Stomach (tissue), 8 donors: ENCODE measurements at regions not wholly inside any gene's neighbourhood (a gene's known extent, or its start where the extent isn't known, plus 50 kb on each side); places are given as distances from the start of the nearest gene placed in this dataset.
"Not testable (repeated sequence)": the region's sequence is repeated elsewhere in the genome, so short reads cannot be mapped to it uniquely, and the experiment has no call there.

ENCODE experiments used
- DNase-seq, 2 donors: peaks; one replicate each; pipeline versions ENCODE4 v3.0.0 to v3.0.0-alpha.2; 2013 to 2019
- H3K27ac ChIP-seq, 5 donors: fragments of 200-600 bp in 4 of 5; sonication (generic) in 4 of 5; one replicate each; pipeline ENCODE4 v1.5.1; 2013 to 2019; ENCODE audit warnings: mild to moderate bottlenecking in 1 of 5, moderate library complexity in 1 of 5
- H3K27me3 ChIP-seq, 3 donors: fragments of 200-600 bp; sonication (generic); one replicate each; pipeline ENCODE4 v1.5.1; 2017 to 2019; ENCODE audit warnings: mixed run types in 1 of 3
- H3K36me3 ChIP-seq, 4 donors: fragments of 200-600 bp; sonication (generic); 1 replicate in 3 of 4; 2 replicates in 1 of 4; pipeline ENCODE4 v1.5.1; 2016 to 2019
- H3K4me1 ChIP-seq, 4 donors: fragments of 200-600 bp; sonication (generic); one replicate each; pipeline ENCODE4 v1.5.1; 2016 to 2019
- H3K4me3 ChIP-seq, 4 donors: fragments of 200-600 bp; sonication (generic) in 3 of 4; one replicate each; pipeline ENCODE4 v1.5.1; 2016 to 2019; ENCODE audit warnings: mild to moderate bottlenecking in 1 of 4
- H3K9me3 ChIP-seq, 4 donors: fragments of 200-600 bp; sonication (generic); one replicate each; pipeline ENCODE4 v1.5.1; 2016 to 2019
- CTCF ChIP-seq, 7 experiments: fragments of 450-650 bp in 4 of 7; fragments of 200-600 bp in 3 of 7; sonication (generic) in 3 of 7; IDR thresholded peaks; one replicate each; pipeline ENCODE4 v1.5.1; 2016 to 2019; ENCODE audit warnings: antibody characterized with exemption in 7 of 7, control low read depth in 2 of 7, mild to moderate bottlenecking in 1 of 7
- EP300 ChIP-seq: sonication (generic); formaldehyde crosslinking; IDR thresholded peaks from one replicate; pipeline ENCODE4 v1.6.1; 2017; ENCODE audit warnings: antibody characterized with exemption
- POLR2A ChIP-seq, 4 donors: fragments of 450-650 bp; IDR thresholded peaks; one replicate each; pipeline ENCODE4 v1.6.1; 2016; ENCODE audit warnings: antibody characterized with exemption in 4 of 4, control low read depth in 2 of 4, mild to moderate bottlenecking in 1 of 4, moderate library complexity in 1 of 4
- POLR2AphosphoS5 ChIP-seq, 3 donors: sonication (generic); formaldehyde crosslinking; IDR thresholded peaks; one replicate each; pipeline ENCODE4 v1.6.1; 2016; ENCODE audit warnings: antibody characterized with exemption in 3 of 3
- WGBS, 5 donors: extraction: QIAGEN DNeasy Blood & Tissue Kit in 3 of 5; methylation state at CpG; one replicate each; pipeline versions ENCODE4 v1.1.5 to v1.1.7; 2013 to 2018; 5-methylcytosine and 5-hydroxymethylcytosine counted together
- intact Hi-C: fragments of 100-400 bp; cut with DNase I; formaldehyde crosslinking; loops from one replicate; pipeline ENCODE4 v1.15.1; 2023; ENCODE audit warnings: low total_unique reads
- donor health status: healthy with polysubstance abuse.
- donor health status: Bipolar disorder and iron deficiency.
- donor health status: healthy.

GRCh38 chr3:194908496-194908895 is 222.8 kb downstream of the FAM43A start:
- H3K4me3 ChIP-seq, result no peak overlapping the region
- no peaks in the 10 kb centered on the region for H3K9me3 ChIP-seq
- TF ChIP-seq CTCF (IDR thresholded peaks at IDR 0.05) (no peak), EP300 (no peak), POLR2AphosphoS5 (IDR thresholded peaks at IDR 0.05) (no peak), POLR2A (IDR thresholded peaks at IDR 0.05) (no peak)
- no peak overlapping the region for H3K27ac ChIP-seq
- no peak for DNase-seq
- intact Hi-C loops, result no loop called here
- H3K27me3 ChIP-seq, result peaks cover 0 to 4% (median 0%) of the 10 kb centered on the region in 3 donors
- no peaks in the 10 kb centered on the region for H3K4me1 ChIP-seq
- 52 to 74% (median 63%) methylated on average over 5 of the region's 5 CpGs for WGBS, 5 donors
- no peaks in the 10 kb centered on the region for H3K36me3 ChIP-seq

GRCh38 chr3:194908972-194909371 is 223.3 kb downstream of the FAM43A start:
- TF ChIP-seq POLR2AphosphoS5 (IDR thresholded peaks at IDR 0.05) (no peak), CTCF (IDR thresholded peaks at IDR 0.05) (no peak), POLR2A (IDR thresholded peaks at IDR 0.05) (no peak), EP300 (no peak)
- H3K36me3 ChIP-seq, result no peaks in the 10 kb centered on the region
- no peak overlapping the region for H3K27ac ChIP-seq
- H3K4me3 ChIP-seq, result no peak overlapping the region
- H3K9me3 ChIP-seq, result no peaks in the 10 kb centered on the region
- intact Hi-C loops, result no loop called here
- WGBS, 5 donors, result 77 to 91% (median 86%) methylated on average over 5 of the region's 5 CpGs
- no peaks in the 10 kb centered on the region for H3K4me1 ChIP-seq
- DNase-seq, result peak in 1 of 2 donors; percentile 45
- H3K27me3 ChIP-seq, result peaks cover 0 to 4% (median 0%) of the 10 kb centered on the region in 3 donors

- no peak for DNase-seq
- TF ChIP-seq EP300, result no peak
- TF ChIP-seq POLR2A (IDR thresholded peaks at IDR 0.05), result no peak
- TF ChIP-seq POLR2AphosphoS5 (IDR thresholded peaks at IDR 0.05), result no peak
- TF ChIP-seq CTCF (IDR thresholded peaks at IDR 0.05), result no peak
- no peak overlapping the region for H3K27ac ChIP-seq
- no peaks in the 10 kb centered on the region for H3K4me1 ChIP-seq
- H3K36me3 ChIP-seq, result no peaks in the 10 kb centered on the region
- H3K27me3 ChIP-seq, result peaks cover 0 to 4% (median 0%) of the 10 kb centered on the region in 3 donors
- WGBS, 5 donors, result 78 to 87% (median 85%) methylated on average over 7 of the region's 7 CpGs
- intact Hi-C loops, result no loop called here
- H3K4me3 ChIP-seq, result no peak overlapping the region
- H3K9me3 ChIP-seq, result no peaks in the 10 kb centered on the region
Observed at GRCh38 chr3:194910414-194910984, 224.8 kb downstream of the FAM43A start.

GRCh38 chr3:194913316-194913715 is 227.6 kb downstream of the FAM43A start:
- no peaks in the 10 kb centered on the region for H3K36me3 ChIP-seq
- TF ChIP-seq EP300 (no peak), POLR2AphosphoS5 (IDR thresholded peaks at IDR 0.05) (no peak), POLR2A (IDR thresholded peaks at IDR 0.05) (no peak), CTCF (IDR thresholded peaks at IDR 0.05) (no peak)
- H3K4me1 ChIP-seq, result no peaks in the 10 kb centered on the region
- intact Hi-C loops, result no loop called here
- H3K9me3 ChIP-seq, result peaks cover 0 to under 1% (median 0%) of the 10 kb centered on the region in 4 donors
- WGBS, 5 donors, result 80 to 89% (median 85%) methylated on average over 5 of the region's 5 CpGs
- no peak overlapping the region for H3K4me3 ChIP-seq
- H3K27me3 ChIP-seq, result peaks cover 0 to 4% (median 0%) of the 10 kb centered on the region in 3 donors
- DNase-seq, result no peak
- H3K27ac ChIP-seq, result no peak overlapping the region

GRCh38 chr3:194924889-194925288 is 239.2 kb downstream of the FAM43A start:
- WGBS, 5 donors, result 68 to 86% (median 79%) methylated on average over 4 to 5 of the region's 5 CpGs
- H3K4me1 ChIP-seq, result peaks cover 0 to 14% (median 10%) of the 10 kb centered on the region in 4 donors
- H3K36me3 ChIP-seq, H3K27ac ChIP-seq, H3K27me3 ChIP-seq, DNase-seq, H3K9me3 ChIP-seq, H3K4me3 ChIP-seq, intact Hi-C loops: not testable (repeated sequence)
